ENCODE measurements at regions not wholly inside any gene's neighbourhood (a gene's known extent, or its start where the extent isn't known, plus 50 kb on each side); places are given as distances from the start of the nearest gene placed in this dataset.

- H3K27ac Mint-ChIP-seq, result no peak overlapping the region
- H3K4me3 Mint-ChIP-seq, result no peak overlapping the region
- ChIA-PET CTCF (no interaction called here), POLR2A (no interaction called here)
- no peaks in the 10 kb centered on the region for H3K9me3 Mint-ChIP-seq
- DNase-seq, result no peak
- no peaks in the 10 kb centered on the region for H3K36me3 Mint-ChIP-seq (ENCODE audit: low read depth)
- H3K27me3 Mint-ChIP-seq, result peaks cover 9% of the 10 kb centered on the region
- no peaks in the 10 kb centered on the region for H3K4me1 Mint-ChIP-seq
These were observed 298.7 kb downstream of the NPHP4 start for GRCh38 chr1:5693568-5693967.

DNA sequence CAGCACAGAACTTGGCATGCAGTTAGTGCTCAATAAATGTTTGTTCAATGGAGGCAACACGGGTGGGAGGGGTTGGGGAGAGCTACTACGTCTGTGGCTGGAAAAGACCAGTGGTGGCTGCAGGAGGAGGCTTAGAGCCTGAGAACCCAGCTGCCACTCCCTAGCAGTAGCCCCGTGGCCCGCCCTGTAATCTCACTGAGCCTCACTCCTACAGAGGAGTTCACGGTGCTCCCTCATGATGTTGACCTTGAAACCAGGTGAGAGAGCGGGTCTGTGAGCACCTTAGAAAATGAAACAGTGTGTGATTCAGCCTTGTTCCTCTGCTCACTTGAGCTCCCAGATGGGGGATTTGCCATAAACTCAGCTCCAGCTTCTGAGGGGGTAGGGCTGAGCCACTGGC lies 299.6 kb downstream of the NPHP4 start:
- Mint-ChIP-seq H3K36me3 (ENCODE audit: low read depth) (no peaks in the 10 kb centered on the region), H3K4me1 (no peaks in the 10 kb centered on the region), H3K27me3 (peaks cover 9% of the 10 kb centered on the region), H3K4me3 (no peak overlapping the region), H3K27ac (no peak overlapping the region), H3K9me3 (no peaks in the 10 kb centered on the region)
- no peak for DNase-seq
- ChIA-PET CTCF (no interaction called here), POLR2A (no interaction called here)

DNA sequence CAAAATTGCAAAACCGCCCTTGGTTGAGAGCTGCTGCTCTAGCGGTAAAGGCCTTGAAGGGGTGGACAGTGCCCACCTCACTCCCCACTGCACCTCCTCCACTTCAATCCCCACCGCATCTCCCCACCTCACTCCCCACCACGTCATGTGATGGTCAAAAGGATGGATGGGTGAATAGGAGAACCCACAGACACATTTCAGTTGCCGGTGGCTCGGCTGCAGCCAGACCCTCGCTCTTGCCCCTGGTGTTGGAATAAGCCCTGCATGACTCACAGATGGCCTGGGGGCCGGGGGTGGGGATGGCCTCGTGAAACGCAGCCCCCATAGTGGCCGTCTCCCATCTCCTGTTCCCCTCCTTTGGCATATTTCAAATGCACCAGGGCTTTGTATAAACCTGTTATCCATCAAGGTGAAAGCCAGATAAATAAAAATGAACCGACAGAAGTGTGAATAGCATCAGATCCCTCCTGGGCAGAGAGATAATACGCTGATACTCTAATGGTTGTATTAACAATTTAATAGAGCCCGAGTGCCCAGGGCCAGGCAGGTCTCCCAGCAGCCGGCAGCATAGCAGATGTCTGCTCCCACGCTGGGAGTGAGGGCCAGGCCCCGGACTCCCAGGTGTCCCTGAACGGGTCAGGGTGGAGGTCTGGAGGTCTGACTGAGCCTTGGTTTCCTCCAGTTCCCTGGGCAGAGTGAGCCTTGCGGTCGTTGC lies 300.3 kb downstream of the NPHP4 start:
- H3K9me3 Mint-ChIP-seq, result no peaks in the 10 kb centered on the region
- DNase-seq, result no peak
- no peaks in the 10 kb centered on the region for H3K36me3 Mint-ChIP-seq (ENCODE audit: low read depth)
- H3K4me3 Mint-ChIP-seq, result no peak overlapping the region
- H3K27me3 Mint-ChIP-seq, result peaks cover 8% of the 10 kb centered on the region
- no peaks in the 10 kb centered on the region for H3K4me1 Mint-ChIP-seq
- POLR2A ChIA-PET, result no interaction called here
- no peak overlapping the region for H3K27ac Mint-ChIP-seq
- CTCF ChIA-PET, result no interaction called here

DNA sequence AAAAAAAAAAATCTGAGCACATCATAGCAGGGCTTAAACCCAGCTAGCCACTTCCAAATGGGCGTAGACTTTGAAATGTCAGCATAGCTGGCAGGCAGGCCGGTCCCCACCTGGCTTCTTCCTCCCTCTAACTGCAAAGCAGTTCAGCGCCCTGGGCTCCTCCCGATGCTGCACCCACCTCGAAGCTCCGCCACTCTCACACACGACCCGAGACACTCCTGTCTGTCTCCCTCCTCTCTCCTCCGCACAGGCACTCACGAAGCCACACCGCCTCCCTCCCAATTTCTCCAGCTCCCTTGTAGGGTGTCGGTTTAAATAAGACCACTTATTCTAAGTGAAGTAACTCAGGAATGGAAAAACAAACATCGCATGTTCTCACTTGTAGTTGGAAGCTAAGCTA lies 301.3 kb downstream of the NPHP4 start:
- H3K9me3 Mint-ChIP-seq, result peaks cover 2% of the 10 kb centered on the region
- H3K27me3 Mint-ChIP-seq, result peaks cover 6% of the 10 kb centered on the region
- CTCF ChIA-PET, result no interaction called here
- POLR2A ChIA-PET, result interaction anchor here (0.8 kb wide), 1 partner anchor 51 kb away, joined by 3 read pairs; no protein-coding TSS in a partner anchor
- no peak for DNase-seq
- no peaks in the 10 kb centered on the region for H3K36me3 Mint-ChIP-seq (ENCODE audit: low read depth)
- no peak overlapping the region for H3K4me3 Mint-ChIP-seq
- H3K4me1 Mint-ChIP-seq, result no peaks in the 10 kb centered on the region
- no peak overlapping the region for H3K27ac Mint-ChIP-seq

DNA sequence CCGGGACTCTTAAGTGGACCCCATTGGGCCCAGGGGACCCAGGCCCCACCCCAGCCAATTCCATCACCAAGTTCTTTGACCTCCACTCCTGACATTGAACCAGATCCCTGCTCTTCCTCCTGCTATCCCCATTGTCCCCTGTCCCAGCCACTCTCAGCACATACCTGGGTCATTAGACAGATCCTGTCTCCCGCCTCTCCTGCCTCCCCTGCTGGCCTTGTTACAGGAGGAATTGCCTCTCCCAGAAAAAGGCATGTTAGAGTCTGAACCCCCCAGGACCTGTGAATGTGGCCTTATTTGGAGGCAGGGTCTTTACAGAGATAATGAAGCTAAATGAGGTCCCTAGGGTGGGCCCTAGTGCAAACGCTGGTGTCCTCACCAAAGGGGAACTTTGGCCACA lies 301.9 kb downstream of the NPHP4 start:
- Mint-ChIP-seq H3K27ac (no peak overlapping the region), H3K9me3 (peaks cover 2% of the 10 kb centered on the region), H3K27me3 (peaks cover 2% of the 10 kb centered on the region), H3K36me3 (ENCODE audit: low read depth) (no peaks in the 10 kb centered on the region), H3K4me1 (no peaks in the 10 kb centered on the region), H3K4me3 (no peak overlapping the region)
- DNase-seq, result no peak
- POLR2A ChIA-PET, result interaction anchor here (0.8 kb wide), 1 partner anchor 50 kb away, joined by 3 read pairs; no protein-coding TSS in a partner anchor
- CTCF ChIA-PET, result no interaction called here

DNA sequence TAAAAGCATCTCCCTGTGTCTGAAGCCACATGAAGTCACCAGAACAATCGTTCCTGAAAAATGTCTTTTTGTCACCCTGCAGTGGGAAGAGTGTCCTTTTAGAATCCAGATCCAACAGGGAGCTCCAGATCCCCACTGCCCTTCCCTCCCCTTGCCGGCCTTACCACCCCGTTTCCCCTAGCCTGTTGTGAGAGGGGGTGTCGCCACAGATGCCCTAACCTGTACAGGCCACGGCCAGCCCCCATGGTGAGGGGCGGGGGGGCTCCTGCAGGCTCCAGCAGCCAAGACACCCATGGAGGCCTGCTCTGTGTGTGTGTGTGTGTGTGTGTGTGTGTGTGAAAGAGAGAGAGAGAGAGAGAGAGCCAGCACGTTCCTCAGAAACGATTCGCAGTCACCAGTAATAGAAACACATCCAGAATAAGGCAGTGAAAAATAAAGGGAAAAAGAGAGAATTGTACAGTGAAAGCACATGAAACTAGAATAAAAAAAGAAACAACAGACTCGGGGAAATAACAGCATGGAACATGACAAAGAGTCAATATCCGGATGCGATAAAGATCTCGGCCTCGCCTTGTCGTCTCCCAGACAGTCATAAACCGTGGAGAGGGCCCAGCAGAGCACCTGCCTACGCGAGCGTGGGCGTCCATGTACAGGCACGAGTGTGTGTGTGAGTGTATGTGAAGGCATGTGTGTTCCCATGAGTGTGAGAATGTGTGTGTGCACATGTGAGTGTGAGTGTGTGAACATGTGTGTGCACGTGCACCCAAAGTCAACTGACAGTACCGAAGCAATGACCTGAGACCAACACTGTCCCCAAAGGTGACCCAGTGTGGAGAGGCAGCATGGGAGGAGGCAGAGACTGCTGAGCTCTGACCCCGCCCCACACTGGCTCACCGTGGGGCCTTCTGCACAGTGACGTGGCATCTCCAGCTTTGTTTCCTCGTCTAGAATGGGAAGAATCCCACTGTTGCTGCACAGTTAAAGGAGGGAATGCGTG lies 303.8 kb downstream of the NPHP4 start:
- H3K27ac Mint-ChIP-seq, result no peak overlapping the region
- H3K36me3 Mint-ChIP-seq (ENCODE audit: low read depth), result no peaks in the 10 kb centered on the region
- H3K27me3 Mint-ChIP-seq, result no peaks in the 10 kb centered on the region
- DNase-seq, result no peak
- no peaks in the 10 kb centered on the region for H3K4me1 Mint-ChIP-seq
- ChIA-PET POLR2A (no interaction called here), CTCF (no interaction called here)
- H3K4me3 Mint-ChIP-seq, result no peak overlapping the region
- H3K9me3 Mint-ChIP-seq, result peaks cover 2% of the 10 kb centered on the region

GRCh38 chr1:5686925-5687706 lies 305.1 kb downstream of the NPHP4 start:
- H3K4me3 Mint-ChIP-seq, result no peak overlapping the region
- H3K27me3 Mint-ChIP-seq, result no peaks in the 10 kb centered on the region
- H3K36me3 Mint-ChIP-seq (ENCODE audit: low read depth), result no peaks in the 10 kb centered on the region
- POLR2A ChIA-PET, result no interaction called here
- H3K9me3 Mint-ChIP-seq, result peaks cover 2% of the 10 kb centered on the region
- no peak overlapping the region for H3K27ac Mint-ChIP-seq
- no peak for DNase-seq
- CTCF ChIA-PET, result no interaction called here
- H3K4me1 Mint-ChIP-seq, result no peaks in the 10 kb centered on the region

DNA sequence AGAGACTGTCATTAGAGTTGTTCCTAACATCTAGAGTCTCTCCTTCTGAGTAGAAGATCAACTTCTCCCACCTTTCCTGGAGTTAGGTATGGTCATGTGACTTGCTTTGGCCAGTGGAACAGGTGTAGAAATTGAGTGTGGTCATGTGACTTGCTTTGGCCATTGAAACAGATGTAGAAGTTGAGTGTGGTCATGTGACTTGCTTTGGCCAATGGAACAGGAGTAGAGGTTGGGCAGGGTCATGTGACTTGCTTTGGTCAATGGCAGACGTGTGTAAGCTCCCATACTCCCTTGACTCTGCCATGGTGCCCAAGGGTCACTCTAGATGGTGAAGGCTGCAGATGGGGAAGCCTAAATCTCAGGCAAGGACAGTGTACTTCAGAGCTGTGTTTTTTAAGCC lies 306.0 kb downstream of the NPHP4 start:
- H3K27me3 Mint-ChIP-seq, result no peaks in the 10 kb centered on the region
- H3K4me1 Mint-ChIP-seq, result no peaks in the 10 kb centered on the region
- H3K36me3 Mint-ChIP-seq (ENCODE audit: low read depth), result no peaks in the 10 kb centered on the region
- ChIA-PET POLR2A (no interaction called here), CTCF (no interaction called here)
- peaks cover 2% of the 10 kb centered on the region for H3K9me3 Mint-ChIP-seq
- no peak for DNase-seq
- H3K4me3 Mint-ChIP-seq, result no peak overlapping the region
- H3K27ac Mint-ChIP-seq, result no peak overlapping the region

DNA sequence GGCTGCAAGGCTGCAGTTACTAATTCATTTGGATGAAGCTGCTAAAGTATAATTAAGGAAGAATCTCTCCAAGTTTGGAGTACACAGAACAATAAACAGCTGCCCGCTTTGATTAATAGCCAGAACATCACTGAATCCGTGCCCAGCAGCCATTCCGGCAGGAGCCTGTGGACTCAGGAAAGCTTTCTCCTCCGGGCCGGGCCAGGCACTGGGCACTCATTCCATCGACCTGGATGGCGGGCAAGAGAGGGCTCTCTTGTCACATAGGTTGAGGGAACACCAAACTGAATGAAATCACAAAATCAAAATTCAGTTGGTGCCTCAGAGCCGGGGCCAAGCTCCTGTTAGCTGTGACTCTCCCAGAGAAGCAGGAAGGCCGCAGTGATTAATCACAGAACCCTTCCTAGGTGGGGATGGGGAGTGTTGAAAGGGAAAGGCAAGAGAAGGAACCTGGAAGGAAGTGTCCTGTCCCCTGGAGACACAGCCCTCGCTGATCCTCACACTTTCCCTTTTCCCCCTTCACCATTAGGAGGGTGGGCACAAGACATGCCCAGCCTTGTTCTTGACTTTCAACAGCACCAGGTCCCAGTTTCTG lies 306.7 kb downstream of the NPHP4 start:
- ChIA-PET POLR2A (no interaction called here), CTCF (no interaction called here)
- Mint-ChIP-seq H3K9me3 (peaks cover 2% of the 10 kb centered on the region), H3K36me3 (ENCODE audit: low read depth) (no peaks in the 10 kb centered on the region), H3K4me1 (no peaks in the 10 kb centered on the region), H3K27me3 (no peaks in the 10 kb centered on the region), H3K27ac (no peak overlapping the region), H3K4me3 (no peak overlapping the region)
- no peak for DNase-seq

DNA sequence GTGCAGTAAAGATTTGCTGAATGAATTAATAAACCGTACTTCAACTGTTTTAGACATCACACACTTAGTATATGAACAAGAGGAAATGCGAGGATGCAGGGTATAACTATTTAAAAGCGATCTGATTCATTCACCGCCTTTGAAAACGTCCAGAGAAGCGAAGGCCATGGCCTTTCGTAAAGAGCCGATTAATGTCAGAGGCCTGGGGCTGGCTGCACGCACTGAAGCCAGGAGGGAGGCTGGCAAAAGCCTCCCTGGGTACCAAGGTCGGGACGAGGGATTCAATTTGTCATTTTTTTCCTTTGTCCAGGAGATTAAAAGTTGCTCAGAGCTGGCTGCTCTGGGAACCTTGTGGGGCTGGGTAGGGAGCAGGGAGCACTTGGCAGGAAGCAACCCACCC lies 307.4 kb downstream of the NPHP4 start:
- peaks cover 2% of the 10 kb centered on the region for H3K9me3 Mint-ChIP-seq
- H3K27me3 Mint-ChIP-seq, result no peaks in the 10 kb centered on the region
- H3K4me1 Mint-ChIP-seq, result no peaks in the 10 kb centered on the region
- H3K4me3 Mint-ChIP-seq, result no peak overlapping the region
- no peak for DNase-seq
- ChIA-PET CTCF (no interaction called here), POLR2A (no interaction called here)
- H3K27ac Mint-ChIP-seq, result no peak overlapping the region
- no peaks in the 10 kb centered on the region for H3K36me3 Mint-ChIP-seq (ENCODE audit: low read depth)

DNA sequence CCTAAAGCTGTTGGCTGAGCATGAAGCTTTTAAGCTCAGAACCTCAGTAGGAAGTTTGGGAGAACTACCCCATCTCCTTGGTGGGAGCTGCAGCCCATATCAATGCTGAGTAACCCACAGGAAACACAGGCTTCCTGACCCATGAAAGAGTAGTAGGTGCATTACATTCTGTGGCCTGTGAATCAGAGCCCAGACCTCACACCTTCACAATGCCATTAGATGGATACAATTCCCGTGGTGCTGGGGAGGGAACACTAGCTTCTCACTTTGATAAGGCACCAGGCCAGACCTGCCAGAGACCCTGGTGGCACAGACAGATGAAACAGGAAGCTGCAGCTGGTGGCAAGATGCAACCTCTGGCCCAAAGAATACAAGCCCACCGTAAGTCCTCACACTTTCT lies 308.8 kb downstream of the NPHP4 start:
- Mint-ChIP-seq H3K4me1 (no peaks in the 10 kb centered on the region), H3K27me3 (no peaks in the 10 kb centered on the region), H3K36me3 (ENCODE audit: low read depth) (no peaks in the 10 kb centered on the region), H3K9me3 (peaks cover 2% of the 10 kb centered on the region), H3K27ac (no peak overlapping the region), H3K4me3 (no peak overlapping the region)
- ChIA-PET CTCF (no interaction called here), POLR2A (no interaction called here)
- DNase-seq, result no peak

GRCh38 chr1:5682626-5683225 lies 309.5 kb downstream of the NPHP4 start:
- CTCF ChIA-PET, result no interaction called here

DNA sequence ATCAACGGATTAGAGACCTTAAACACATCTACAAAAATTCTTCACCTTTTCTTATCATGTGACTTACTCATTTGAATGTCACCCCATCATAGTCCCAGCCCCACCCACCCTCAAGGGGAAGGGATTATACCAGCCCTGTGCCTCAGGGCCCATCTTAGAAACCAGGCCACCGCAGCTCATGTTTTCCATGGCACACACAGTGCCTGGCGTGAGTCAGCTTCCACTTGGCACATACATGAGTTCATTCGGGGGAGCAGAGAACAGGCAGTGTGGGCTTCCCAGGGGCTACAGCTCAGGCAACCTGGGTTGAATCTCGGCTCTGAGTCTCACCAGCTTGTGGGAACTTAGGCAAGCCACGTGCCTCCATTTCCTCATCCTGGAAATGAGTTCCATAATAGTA lies 310.6 kb downstream of the NPHP4 start:
- no peak for DNase-seq
- Mint-ChIP-seq H3K4me3 (no peak overlapping the region), H3K36me3 (ENCODE audit: low read depth) (no peaks in the 10 kb centered on the region), H3K4me1 (no peaks in the 10 kb centered on the region), H3K27me3 (no peaks in the 10 kb centered on the region), H3K9me3 (peaks cover 2% of the 10 kb centered on the region), H3K27ac (no peak overlapping the region)
- ChIA-PET CTCF (no interaction called here), POLR2A (no interaction called here)

More at GRCh38 chr1:5682626-5683225, 309.5 kb downstream of the NPHP4 start:
- POLR2A ChIA-PET, result no interaction called here
- DNase-seq, result no peak
- H3K9me3 Mint-ChIP-seq, result peaks cover 2% of the 10 kb centered on the region
- no peaks in the 10 kb centered on the region for H3K36me3 Mint-ChIP-seq (ENCODE audit: low read depth)
- no peaks in the 10 kb centered on the region for H3K4me1 Mint-ChIP-seq
- no peak overlapping the region for H3K27ac Mint-ChIP-seq
- H3K27me3 Mint-ChIP-seq, result no peaks in the 10 kb centered on the region
- no peak overlapping the region for H3K4me3 Mint-ChIP-seq
